ENCODE measurements at regions not wholly inside any gene's neighbourhood (a gene's known extent, or its start where the extent isn't known, plus 50 kb on each side); places are given as distances from the start of the nearest gene placed in this dataset.

DNA sequence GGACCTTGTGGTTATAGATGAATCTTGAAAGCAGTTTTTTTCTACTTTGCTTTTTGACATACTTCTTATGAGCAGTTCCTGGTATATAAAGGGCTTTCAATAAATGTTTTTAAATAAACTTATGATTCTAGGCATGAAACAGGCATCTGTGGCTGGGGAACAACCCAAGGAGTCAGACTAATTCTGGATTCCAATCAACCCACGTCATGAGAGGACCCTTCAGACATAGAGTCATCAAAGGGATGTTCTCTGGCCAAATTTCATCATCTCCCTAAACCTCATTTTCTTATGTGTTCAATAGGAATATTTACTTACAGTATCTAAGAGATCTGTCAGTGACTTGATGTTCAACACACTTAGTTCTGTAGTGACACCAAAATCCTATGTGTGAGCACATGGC, 243.8 kb upstream of the ZNF462 start:
- CTCF ChIA-PET = no interaction called here
- Mint-ChIP-seq H3K9me3 (no peaks in the 10 kb centered on the region), H3K27ac (no peak overlapping the region)

More for the DNA sequence above, 243.8 kb upstream of the ZNF462 start:
- Mint-ChIP-seq H3K4me3 (no peak overlapping the region), H3K36me3 (no peaks in the 10 kb centered on the region), H3K27me3 (ENCODE audit: low read depth) (peaks cover 6% of the 10 kb centered on the region), H3K4me1 (peaks cover 45% of the 10 kb centered on the region)
- ATAC-seq (no peak), DNase-seq (ENCODE audit: low spot score) (no peak)
- POLR2A ChIA-PET = no interaction called here
- TF ChIP-seq, protein P1, sequence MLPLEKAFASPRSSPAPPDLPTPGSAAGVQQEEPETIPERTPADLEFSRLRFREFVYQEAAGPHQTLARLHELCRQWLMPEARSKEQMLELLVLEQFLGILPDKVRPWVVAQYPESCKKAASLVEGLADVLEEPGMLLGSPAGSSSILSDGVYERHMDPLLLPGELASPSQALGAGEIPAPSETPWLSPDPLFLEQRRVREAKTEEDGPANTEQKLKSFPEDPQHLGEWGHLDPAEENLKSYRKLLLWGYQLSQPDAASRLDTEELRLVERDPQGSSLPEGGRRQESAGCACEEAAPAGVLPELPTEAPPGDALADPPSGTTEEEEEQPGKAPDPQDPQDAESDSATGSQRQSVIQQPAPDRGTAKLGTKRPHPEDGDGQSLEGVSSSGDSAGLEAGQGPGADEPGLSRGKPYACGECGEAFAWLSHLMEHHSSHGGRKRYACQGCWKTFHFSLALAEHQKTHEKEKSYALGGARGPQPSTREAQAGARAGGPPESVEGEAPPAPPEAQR (CRISPR knock-in tag; IDR thresholded peaks at IDR 0.05) = no peak
- TF ChIP-seq, protein P2, sequence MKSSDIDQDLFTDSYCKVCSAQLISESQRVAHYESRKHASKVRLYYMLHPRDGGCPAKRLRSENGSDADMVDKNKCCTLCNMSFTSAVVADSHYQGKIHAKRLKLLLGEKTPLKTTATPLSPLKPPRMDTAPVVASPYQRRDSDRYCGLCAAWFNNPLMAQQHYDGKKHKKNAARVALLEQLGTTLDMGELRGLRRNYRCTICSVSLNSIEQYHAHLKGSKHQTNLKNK (CRISPR knock-in tag; IDR thresholded peaks at IDR 0.05) = no peak
- TF ChIP-seq, protein P3, sequence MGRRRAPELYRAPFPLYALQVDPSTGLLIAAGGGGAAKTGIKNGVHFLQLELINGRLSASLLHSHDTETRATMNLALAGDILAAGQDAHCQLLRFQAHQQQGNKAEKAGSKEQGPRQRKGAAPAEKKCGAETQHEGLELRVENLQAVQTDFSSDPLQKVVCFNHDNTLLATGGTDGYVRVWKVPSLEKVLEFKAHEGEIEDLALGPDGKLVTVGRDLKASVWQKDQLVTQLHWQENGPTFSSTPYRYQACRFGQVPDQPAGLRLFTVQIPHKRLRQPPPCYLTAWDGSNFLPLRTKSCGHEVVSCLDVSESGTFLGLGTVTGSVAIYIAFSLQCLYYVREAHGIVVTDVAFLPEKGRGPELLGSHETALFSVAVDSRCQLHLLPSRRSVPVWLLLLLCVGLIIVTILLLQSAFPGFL (CRISPR knock-in tag; IDR thresholded peaks at IDR 0.05; ENCODE audit: borderline replicate concordance) = no peak
- TF ChIP-seq TEAD4 (CRISPR knock-in tag; IDR thresholded peaks at IDR 0.05) (no peak), MYBL2 (CRISPR knock-in tag; IDR thresholded peaks at IDR 0.05) (no peak), NR1H2 (CRISPR knock-in tag; IDR thresholded peaks at IDR 0.05) (no peak), ZNF317 (CRISPR knock-in tag; IDR thresholded peaks at IDR 0.05; ENCODE audit: borderline replicate concordance, low read depth) (no peak), ZNF138 (CRISPR knock-in tag; conservative IDR thresholded peaks at IDR 0.05) (no peak), EMX1 (CRISPR knock-in tag; IDR thresholded peaks at IDR 0.05) (no peak), JUN (CRISPR knock-in tag; IDR thresholded peaks at IDR 0.05) (no peak), ZNF219 (CRISPR knock-in tag; IDR thresholded peaks at IDR 0.05; ENCODE audit: borderline replicate concordance) (no peak), ZNF423 (CRISPR knock-in tag; IDR thresholded peaks at IDR 0.05) (no peak), FOXP1 (CRISPR knock-in tag; IDR thresholded peaks at IDR 0.05; ENCODE audit: borderline replicate concordance) (no peak)
- TF ChIP-seq, protein P4, sequence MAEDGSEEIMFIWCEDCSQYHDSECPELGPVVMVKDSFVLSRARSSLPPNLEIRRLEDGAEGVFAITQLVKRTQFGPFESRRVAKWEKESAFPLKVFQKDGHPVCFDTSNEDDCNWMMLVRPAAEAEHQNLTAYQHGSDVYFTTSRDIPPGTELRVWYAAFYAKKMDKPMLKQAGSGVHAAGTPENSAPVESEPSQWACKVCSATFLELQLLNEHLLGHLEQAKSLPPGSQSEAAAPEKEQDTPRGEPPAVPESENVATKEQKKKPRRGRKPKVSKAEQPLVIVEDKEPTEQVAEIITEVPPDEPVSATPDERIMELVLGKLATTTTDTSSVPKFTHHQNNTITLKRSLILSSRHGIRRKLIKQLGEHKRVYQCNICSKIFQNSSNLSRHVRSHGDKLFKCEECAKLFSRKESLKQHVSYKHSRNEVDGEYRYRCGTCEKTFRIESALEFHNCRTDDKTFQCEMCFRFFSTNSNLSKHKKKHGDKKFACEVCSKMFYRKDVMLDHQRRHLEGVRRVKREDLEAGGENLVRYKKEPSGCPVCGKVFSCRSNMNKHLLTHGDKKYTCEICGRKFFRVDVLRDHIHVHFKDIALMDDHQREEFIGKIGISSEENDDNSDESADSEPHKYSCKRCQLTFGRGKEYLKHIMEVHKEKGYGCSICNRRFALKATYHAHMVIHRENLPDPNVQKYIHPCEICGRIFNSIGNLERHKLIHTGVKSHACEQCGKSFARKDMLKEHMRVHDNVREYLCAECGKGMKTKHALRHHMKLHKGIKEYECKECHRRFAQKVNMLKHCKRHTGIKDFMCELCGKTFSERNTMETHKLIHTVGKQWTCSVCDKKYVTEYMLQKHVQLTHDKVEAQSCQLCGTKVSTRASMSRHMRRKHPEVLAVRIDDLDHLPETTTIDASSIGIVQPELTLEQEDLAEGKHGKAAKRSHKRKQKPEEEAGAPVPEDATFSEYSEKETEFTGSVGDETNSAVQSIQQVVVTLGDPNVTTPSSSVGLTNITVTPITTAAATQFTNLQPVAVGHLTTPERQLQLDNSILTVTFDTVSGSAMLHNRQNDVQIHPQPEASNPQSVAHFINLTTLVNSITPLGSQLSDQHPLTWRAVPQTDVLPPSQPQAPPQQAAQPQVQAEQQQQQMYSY (CRISPR knock-in tag; IDR thresholded peaks at IDR 0.05) = no peak
- TF ChIP-seq, protein P5, sequence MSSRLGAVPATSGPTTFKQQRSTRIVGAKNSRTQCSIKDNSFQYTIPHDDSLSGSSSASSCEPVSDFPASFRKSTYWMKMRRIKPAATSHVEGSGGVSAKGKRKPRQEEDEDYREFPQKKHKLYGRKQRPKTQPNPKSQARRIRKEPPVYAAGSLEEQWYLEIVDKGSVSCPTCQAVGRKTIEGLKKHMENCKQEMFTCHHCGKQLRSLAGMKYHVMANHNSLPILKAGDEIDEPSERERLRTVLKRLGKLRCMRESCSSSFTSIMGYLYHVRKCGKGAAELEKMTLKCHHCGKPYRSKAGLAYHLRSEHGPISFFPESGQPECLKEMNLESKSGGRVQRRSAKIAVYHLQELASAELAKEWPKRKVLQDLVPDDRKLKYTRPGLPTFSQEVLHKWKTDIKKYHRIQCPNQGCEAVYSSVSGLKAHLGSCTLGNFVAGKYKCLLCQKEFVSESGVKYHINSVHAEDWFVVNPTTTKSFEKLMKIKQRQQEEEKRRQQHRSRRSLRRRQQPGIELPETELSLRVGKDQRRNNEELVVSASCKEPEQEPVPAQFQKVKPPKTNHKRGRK (CRISPR knock-in tag; IDR thresholded peaks at IDR 0.05; ENCODE audit: borderline replicate concordance) = no peak
- TF ChIP-seq, protein P6, sequence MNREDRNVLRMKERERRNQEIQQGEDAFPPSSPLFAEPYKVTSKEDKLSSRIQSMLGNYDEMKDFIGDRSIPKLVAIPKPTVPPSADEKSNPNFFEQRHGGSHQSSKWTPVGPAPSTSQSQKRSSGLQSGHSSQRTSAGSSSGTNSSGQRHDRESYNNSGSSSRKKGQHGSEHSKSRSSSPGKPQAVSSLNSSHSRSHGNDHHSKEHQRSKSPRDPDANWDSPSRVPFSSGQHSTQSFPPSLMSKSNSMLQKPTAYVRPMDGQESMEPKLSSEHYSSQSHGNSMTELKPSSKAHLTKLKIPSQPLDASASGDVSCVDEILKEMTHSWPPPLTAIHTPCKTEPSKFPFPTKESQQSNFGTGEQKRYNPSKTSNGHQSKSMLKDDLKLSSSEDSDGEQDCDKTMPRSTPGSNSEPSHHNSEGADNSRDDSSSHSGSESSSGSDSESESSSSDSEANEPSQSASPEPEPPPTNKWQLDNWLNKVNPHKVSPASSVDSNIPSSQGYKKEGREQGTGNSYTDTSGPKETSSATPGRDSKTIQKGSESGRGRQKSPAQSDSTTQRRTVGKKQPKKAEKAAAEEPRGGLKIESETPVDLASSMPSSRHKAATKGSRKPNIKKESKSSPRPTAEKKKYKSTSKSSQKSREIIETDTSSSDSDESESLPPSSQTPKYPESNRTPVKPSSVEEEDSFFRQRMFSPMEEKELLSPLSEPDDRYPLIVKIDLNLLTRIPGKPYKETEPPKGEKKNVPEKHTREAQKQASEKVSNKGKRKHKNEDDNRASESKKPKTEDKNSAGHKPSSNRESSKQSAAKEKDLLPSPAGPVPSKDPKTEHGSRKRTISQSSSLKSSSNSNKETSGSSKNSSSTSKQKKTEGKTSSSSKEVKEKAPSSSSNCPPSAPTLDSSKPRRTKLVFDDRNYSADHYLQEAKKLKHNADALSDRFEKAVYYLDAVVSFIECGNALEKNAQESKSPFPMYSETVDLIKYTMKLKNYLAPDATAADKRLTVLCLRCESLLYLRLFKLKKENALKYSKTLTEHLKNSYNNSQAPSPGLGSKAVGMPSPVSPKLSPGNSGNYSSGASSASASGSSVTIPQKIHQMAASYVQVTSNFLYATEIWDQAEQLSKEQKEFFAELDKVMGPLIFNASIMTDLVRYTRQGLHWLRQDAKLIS (CRISPR knock-in tag; IDR thresholded peaks at IDR 0.05; ENCODE audit: borderline replicate concordance) = no peak
- TF ChIP-seq, protein P7, sequence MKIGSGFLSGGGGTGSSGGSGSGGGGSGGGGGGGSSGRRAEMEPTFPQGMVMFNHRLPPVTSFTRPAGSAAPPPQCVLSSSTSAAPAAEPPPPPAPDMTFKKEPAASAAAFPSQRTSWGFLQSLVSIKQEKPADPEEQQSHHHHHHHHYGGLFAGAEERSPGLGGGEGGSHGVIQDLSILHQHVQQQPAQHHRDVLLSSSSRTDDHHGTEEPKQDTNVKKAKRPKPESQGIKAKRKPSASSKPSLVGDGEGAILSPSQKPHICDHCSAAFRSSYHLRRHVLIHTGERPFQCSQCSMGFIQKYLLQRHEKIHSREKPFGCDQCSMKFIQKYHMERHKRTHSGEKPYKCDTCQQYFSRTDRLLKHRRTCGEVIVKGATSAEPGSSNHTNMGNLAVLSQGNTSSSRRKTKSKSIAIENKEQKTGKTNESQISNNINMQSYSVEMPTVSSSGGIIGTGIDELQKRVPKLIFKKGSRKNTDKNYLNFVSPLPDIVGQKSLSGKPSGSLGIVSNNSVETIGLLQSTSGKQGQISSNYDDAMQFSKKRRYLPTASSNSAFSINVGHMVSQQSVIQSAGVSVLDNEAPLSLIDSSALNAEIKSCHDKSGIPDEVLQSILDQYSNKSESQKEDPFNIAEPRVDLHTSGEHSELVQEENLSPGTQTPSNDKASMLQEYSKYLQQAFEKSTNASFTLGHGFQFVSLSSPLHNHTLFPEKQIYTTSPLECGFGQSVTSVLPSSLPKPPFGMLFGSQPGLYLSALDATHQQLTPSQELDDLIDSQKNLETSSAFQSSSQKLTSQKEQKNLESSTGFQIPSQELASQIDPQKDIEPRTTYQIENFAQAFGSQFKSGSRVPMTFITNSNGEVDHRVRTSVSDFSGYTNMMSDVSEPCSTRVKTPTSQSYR (CRISPR knock-in tag; IDR thresholded peaks at IDR 0.05) = no peak

All from WTC11 (cell line).